ENCODE measurements at regions not wholly inside any gene's neighbourhood (a gene's known extent, or its start where the extent isn't known, plus 50 kb on each side); places are given as distances from the start of the nearest gene placed in this dataset.

DNA sequence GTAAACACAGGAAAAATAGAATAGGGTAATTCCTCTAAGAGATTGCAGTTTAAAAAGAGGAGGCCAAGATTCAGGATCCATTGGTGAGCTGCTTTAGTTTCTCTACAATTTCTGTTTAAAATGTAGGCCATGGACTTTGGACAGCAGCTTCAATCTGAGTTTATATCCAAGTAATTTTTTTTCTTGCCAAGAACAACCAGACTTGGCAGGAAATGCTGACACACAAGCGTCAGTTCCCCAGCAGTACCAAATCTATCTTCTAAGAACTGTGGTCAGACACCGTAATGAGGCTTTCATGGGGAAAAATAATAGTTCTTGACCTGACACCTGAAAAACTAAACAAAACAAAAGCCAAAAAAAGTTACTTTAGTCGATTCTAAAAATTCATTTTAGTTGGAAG lies 528.8 kb downstream of the CSNK1G3 start:
- TF ChIP-seq, protein P1, sequence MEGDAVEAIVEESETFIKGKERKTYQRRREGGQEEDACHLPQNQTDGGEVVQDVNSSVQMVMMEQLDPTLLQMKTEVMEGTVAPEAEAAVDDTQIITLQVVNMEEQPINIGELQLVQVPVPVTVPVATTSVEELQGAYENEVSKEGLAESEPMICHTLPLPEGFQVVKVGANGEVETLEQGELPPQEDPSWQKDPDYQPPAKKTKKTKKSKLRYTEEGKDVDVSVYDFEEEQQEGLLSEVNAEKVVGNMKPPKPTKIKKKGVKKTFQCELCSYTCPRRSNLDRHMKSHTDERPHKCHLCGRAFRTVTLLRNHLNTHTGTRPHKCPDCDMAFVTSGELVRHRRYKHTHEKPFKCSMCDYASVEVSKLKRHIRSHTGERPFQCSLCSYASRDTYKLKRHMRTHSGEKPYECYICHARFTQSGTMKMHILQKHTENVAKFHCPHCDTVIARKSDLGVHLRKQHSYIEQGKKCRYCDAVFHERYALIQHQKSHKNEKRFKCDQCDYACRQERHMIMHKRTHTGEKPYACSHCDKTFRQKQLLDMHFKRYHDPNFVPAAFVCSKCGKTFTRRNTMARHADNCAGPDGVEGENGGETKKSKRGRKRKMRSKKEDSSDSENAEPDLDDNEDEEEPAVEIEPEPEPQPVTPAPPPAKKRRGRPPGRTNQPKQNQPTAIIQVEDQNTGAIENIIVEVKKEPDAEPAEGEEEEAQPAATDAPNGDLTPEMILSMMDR (IDR thresholded peaks at IDR 0.05): no peak
- H3K4me1 ChIP-seq: no peaks in the 10 kb centered on the region
- no peak for DNase-seq

DNA sequence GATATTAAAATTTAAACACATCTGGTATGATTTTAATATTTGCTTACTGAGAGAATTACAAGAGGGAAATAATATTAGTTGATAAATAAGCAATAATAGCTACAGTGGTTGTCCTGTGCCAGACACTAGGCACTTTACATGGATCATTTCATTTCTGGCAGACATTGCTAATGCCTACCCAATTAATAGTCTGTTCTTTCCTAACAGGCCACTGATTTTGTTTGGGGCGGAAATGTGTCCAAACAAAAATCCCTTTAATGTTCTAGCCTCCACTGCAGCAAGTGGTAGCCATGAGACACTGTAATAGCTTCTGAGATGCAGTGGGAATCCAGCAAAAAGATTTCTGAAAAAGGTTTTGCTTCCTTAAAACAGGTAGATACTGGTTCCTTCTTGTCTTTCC lies 527.4 kb downstream of the CSNK1G3 start:
- Histone ChIP-seq H3K4me1 (peaks cover 0 to 4% (median 0%) of the 10 kb centered on the region in 4 donors), H3K27me3 (no peaks in the 10 kb centered on the region), H3K36me3 (no peaks in the 10 kb centered on the region), H3K4me3 (no peak overlapping the region), H3K9me3 (no peaks in the 10 kb centered on the region), H3K27ac (no peak overlapping the region)
- no peak for TF ChIP-seq POLR2A (IDR thresholded peaks at IDR 0.05)
- TF ChIP-seq, protein P1 (IDR thresholded peaks at IDR 0.05): no peak
- DNase-seq: no peak

More for the DNA sequence above, 528.8 kb downstream of the CSNK1G3 start:
- H3K36me3 ChIP-seq: no peaks in the 10 kb centered on the region
- no peaks in the 10 kb centered on the region for H3K9me3 ChIP-seq
- H3K27ac ChIP-seq: no peak overlapping the region
- no peaks in the 10 kb centered on the region for H3K27me3 ChIP-seq
- no peak overlapping the region for H3K4me3 ChIP-seq

DNA sequence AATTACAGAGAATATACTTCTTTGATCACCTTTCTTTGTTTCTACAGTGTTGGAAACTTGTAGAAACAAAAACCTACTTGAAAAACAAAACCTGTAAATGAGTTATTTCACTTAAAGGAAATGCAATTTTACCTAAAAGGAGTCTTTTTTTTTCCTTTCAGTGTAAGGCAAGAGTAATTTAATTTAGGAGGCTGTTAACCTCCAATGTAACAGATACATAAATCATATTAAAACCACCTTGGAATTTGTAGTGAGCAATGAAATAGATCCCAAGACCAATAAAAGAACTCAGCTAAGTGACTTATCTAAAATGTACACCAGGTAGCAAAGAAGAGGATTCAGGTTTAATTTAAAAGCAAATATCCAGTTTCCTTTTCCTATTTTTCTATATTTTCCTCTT lies 524.8 kb downstream of the CSNK1G3 start:
- Histone ChIP-seq H3K4me1 (peaks cover 0 to 4% (median 0%) of the 10 kb centered on the region in 4 donors), H3K27ac (no peak overlapping the region), H3K36me3 (no peaks in the 10 kb centered on the region), H3K4me3 (no peak overlapping the region), H3K27me3 (no peaks in the 10 kb centered on the region), H3K9me3 (no peaks in the 10 kb centered on the region)
- no peak for DNase-seq
- no peak for TF ChIP-seq POLR2A (IDR thresholded peaks at IDR 0.05)
- TF ChIP-seq, protein P1 (IDR thresholded peaks at IDR 0.05): no peak

DNA sequence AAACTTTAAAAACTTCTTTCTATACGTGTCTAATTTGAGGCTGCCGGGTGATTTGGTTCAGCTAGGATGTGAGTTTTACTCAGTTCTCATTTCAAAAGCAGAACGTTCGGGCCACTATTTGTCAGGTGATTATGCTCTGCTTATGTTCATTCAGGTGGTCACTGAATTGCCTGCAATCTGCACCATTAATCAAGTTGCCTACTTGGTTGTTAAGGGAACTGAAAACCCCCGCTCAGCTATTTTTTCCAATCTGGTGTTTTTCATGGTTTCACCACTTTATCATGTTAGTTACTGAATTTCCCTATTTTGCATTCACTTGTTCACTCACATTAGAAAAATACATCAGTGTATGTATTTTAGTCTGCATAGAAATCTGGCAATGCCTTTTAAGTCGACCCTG lies 523.0 kb downstream of the CSNK1G3 start:
- Histone ChIP-seq H3K27ac (no peak overlapping the region), H3K36me3 (no peaks in the 10 kb centered on the region)
- TF ChIP-seq, protein P1 (IDR thresholded peaks at IDR 0.05): no peak
- no peak for TF ChIP-seq POLR2A (IDR thresholded peaks at IDR 0.05)

DNA sequence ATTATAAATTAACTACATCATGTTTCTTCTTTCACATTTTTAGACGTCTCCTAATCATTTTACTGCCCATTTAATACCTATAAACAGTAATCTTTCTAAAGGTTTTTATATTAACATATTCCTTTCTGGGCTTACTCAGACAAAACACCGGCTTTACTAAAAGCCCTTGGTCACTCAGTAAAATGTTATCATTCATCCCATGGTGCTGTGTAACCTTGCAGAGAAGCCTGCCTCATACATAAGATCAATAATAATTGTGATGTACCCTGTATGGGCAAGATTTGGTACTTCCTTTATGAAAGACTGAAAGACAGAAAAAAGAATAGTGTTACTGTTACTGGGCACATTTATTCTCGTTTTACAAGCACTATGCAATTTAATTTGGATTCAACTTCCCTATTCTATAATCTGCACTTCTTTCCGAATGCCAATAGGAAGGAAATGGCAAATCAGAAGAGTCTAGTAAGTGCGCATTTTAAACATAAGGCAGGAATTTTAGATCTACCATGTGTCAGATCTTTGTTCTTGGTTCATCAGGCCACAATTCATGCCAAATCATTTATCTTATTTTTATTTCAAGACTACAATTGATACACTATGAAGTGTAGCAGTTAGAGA lies 522.2 kb downstream of the CSNK1G3 start:
- H3K4me3 ChIP-seq: no peak overlapping the region
- H3K4me1 ChIP-seq: peaks cover 0 to 4% (median 0%) of the 10 kb centered on the region in 4 donors
- no peaks in the 10 kb centered on the region for H3K36me3 ChIP-seq
- no peak for TF ChIP-seq POLR2A (IDR thresholded peaks at IDR 0.05)
- TF ChIP-seq, protein P1 (IDR thresholded peaks at IDR 0.05): no peak
- no peak for DNase-seq
- H3K27me3 ChIP-seq: no peaks in the 10 kb centered on the region
- no peaks in the 10 kb centered on the region for H3K9me3 ChIP-seq
- H3K27ac ChIP-seq: no peak overlapping the region

More for the DNA sequence above, 523.0 kb downstream of the CSNK1G3 start:
- Histone ChIP-seq H3K4me3 (no peak overlapping the region), H3K4me1 (peaks cover 0 to 4% (median 0%) of the 10 kb centered on the region in 4 donors), H3K9me3 (no peaks in the 10 kb centered on the region), H3K27me3 (no peaks in the 10 kb centered on the region)
- DNase-seq: peak in 2 of 3 donors; percentile 47 to 54
